Activated naive CD8-positive, alpha-beta T cell treated with anti-CD3 and anti-CD28 coated beads, Interleukin-2, amount 10 ng/mL, durations not matched to agents 7 days and 5 days (primary cell): ENCODE measurements at regions not wholly inside any gene's neighbourhood (a gene's known extent, or its start where the extent isn't known, plus 50 kb on each side); places are given as distances from the start of the nearest gene placed in this dataset.

Source experiments
- ATAC-seq: fragments of 150-1000 bp; cut with Tn5 transposase; one replicate; pipeline ENCODE4 v1.10.0; 2021; ENCODE audit warnings: low read depth, moderate library complexity
- POLR2A ChIA-PET: fragments of 350-600 bp; sonication (Branson Sonifier 250); formaldehyde crosslinking; loops from one replicate; lab custom pipeline; 2021; ENCODE audit warnings: antibody characterized with exemption; lab: Charles Lee
- DNase-seq: peaks from one replicate; pipeline ENCODE4 v3.0.0; 2021
- H3K27ac Mint-ChIP-seq: one replicate; pipeline ENCODE4 v1.8.0; 2022; ENCODE audit warnings: mild to moderate bottlenecking, mixed read lengths
- H3K27me3 Mint-ChIP-seq: one replicate; pipeline ENCODE4 v1.8.0; 2022; ENCODE audit warnings: mild to moderate bottlenecking, moderate library complexity, mixed read lengths
- H3K36me3 Mint-ChIP-seq: one replicate; pipeline ENCODE4 v1.8.0; 2021; ENCODE audit warnings: mild to moderate bottlenecking, mixed read lengths
- H3K4me1 Mint-ChIP-seq: one replicate; pipeline ENCODE4 v1.8.0; 2021; ENCODE audit warnings: mixed read lengths
- H3K4me3 Mint-ChIP-seq: one replicate; pipeline ENCODE4 v1.8.0; 2022; ENCODE audit warnings: mild to moderate bottlenecking, moderate library complexity, mixed read lengths
- H3K9me3 Mint-ChIP-seq: one replicate; pipeline ENCODE4 v1.8.0; 2021; ENCODE audit warnings: mixed read lengths

DNA sequence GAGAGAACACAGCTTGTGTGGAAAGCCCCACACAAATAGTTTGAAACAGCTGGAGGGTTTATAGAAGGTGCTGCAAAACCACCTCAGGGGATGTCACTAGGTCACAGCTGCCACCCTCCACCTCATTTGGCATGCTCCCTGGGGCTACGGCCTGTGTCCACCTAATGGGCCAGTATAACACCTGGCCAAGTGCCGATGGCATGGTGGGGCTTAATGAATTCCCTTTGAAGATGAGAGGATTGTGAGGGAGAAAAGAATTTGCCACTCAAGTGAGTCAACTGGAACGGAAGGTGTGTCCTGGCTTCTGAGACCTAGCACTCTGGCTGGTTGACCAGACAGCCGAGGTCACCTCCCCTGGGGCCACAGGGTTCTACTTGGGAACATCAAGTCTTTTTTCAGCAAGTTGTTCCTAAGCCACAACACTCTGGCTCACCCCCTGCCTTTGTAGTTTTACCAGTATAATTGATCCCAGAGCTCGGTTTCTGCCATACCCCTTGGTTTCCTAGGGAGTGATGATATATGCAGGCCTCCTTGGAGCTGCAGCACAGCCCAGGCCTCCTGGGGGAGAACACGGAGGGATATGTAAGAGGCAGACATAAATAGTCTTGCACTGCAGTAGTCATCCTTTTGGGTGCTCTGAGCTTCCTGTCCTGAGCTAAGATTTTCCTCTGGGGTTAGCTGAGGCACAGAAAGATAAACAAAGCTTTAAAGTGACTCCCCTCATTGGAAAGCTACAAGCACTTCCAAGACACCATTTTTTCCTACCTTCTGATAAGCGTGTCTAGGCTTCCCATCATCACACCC is 178.2 kb upstream of the LPP start:
- Mint-ChIP-seq H3K9me3 (peaks cover 2% of the 10 kb centered on the region), H3K27ac (peak overlapping the region; percentile 94), H3K4me1 (peaks cover 67% of the 10 kb centered on the region), H3K27me3 (no peaks in the 10 kb centered on the region), H3K4me3 (peak overlapping the region; percentile 76), H3K36me3 (peaks cover 13% of the 10 kb centered on the region)
- POLR2A ChIA-PET = interaction anchor here (0.6 to 5.2 kb wide), 15 partner anchors 10 to 804 kb away, joined by 3 to 71 read pairs (median 4); partner anchors contain the start of genes BCL6 and LPP
- DNase-seq (peak; percentile 39), ATAC-seq (peak; percentile 35)

DNA sequence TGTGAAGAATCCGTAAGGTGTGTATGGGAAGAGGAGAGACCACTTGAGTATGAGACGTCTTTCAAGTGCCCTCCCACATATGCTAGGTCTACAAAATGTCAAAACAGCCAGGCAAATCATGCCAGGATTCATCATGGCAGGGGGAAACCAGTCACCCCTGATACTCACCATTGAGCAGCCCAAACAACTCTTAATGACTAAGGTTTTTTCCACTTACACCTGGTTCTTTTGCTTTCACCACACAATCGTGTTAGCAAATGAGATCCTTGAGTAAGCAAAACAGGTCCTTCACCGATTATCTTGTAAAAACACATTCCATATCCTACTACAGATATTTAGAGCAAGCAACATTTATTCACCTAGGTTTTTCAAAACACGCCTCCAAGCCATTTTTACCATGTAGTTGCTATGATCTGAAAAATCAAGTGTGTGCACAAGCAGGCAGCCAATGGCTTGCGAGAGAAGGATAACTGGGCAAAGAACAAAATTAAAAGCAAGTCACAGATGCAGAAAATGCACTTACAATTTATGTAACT is 177.5 kb upstream of the LPP start:
- POLR2A ChIA-PET = interaction anchor here (0.7 to 5.2 kb wide), 8 partner anchors 10 to 804 kb away, joined by 3 to 71 read pairs (median 6); partner anchors contain the start of genes BCL6 and LPP
- Mint-ChIP-seq H3K9me3 (peaks cover 2% of the 10 kb centered on the region), H3K4me1 (peaks cover 66% of the 10 kb centered on the region), H3K4me3 (no peak overlapping the region), H3K27ac (peak overlapping the region; percentile 94), H3K27me3 (no peaks in the 10 kb centered on the region), H3K36me3 (peaks cover 13% of the 10 kb centered on the region)
- ATAC-seq (no peak), DNase-seq (no peak)

DNA sequence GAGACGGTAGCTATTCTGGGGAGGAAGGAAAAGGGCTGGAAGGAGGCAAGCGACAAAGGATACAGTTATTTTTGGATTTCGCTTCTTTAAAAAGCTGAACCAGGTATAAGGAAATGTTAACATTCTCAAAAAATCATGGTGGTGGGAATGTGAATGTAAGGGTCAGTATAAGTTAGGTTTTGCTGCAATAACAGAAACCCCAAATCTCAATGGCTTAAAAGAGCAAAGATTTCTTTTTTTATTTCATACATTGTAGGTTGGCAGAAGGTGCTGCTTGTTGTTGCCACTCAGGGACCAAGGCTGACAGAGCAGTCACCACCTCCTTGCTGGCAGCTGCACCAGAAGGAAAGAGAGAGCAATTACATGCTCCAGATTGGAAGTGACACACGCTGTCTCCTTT is 176.3 kb upstream of the LPP start:
- no peak for ATAC-seq
- DNase-seq = no peak
- no peak overlapping the region for H3K4me3 Mint-ChIP-seq
- H3K4me1 Mint-ChIP-seq = peaks cover 60% of the 10 kb centered on the region
- POLR2A ChIA-PET = no interaction called here
- H3K9me3 Mint-ChIP-seq = peaks cover 2% of the 10 kb centered on the region
- H3K27ac Mint-ChIP-seq = no peak overlapping the region
- no peaks in the 10 kb centered on the region for H3K27me3 Mint-ChIP-seq
- H3K36me3 Mint-ChIP-seq = peaks cover 10% of the 10 kb centered on the region

DNA sequence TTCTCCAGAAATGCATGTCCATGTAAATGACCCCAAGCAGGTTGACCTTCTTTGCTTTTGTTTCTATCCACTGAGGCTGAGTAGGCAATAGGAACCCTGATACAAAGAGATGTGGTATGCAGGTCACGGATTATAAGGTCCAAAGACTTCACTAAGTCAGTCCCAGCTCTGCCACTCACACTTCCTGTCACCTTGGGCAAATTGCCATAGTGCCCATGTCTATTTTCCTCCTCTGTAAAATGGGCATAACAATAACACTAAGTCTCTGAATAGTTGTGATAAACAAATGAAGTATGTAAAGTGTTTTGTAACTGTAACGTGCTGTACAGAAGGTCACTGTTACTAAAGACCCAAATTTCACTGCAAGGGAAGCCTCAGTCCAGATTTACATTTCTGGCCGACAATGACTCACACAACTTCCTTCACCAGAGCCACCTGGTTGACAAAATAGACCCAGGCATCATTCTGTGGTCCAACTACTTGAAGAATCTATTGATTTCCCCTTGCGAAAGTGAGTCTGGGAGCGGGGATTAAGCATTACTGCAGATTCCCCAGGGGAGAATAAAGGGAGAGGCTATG is 175.4 kb upstream of the LPP start:
- POLR2A ChIA-PET = interaction anchor here (1.3 kb wide), 1 partner anchor 233 kb away, joined by 3 read pairs; the partner anchor contains the start of gene BCL6
- Mint-ChIP-seq H3K4me1 (peaks cover 60% of the 10 kb centered on the region), H3K9me3 (peaks cover 2% of the 10 kb centered on the region), H3K27me3 (no peaks in the 10 kb centered on the region), H3K4me3 (peak overlapping the region; percentile 18), H3K27ac (peak overlapping the region; percentile 15), H3K36me3 (peaks cover 10% of the 10 kb centered on the region)
- DNase-seq (no peak), ATAC-seq (no peak)

DNA sequence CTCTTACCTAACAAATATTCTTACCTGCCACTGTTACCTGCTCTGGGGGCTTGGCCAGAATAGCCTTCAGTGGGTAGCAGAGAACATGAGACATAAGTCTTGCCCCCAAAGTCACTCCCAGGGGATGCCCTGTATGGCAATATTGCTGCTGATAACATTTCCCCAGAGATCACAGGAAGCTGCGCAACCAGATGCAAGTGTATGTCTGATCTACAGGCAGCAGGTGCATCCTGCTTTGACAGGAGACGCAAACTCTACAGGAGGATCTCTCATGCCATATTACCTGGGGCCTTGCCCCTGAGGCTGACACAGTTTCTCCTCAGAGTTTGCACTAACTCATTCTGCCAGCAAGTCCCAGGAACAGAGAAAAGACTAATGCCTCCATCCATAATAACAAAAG is 174.4 kb upstream of the LPP start:
- H3K36me3 Mint-ChIP-seq = peaks cover 12% of the 10 kb centered on the region
- no peak for DNase-seq
- ATAC-seq = peak; percentile 44
- peak overlapping the region; percentile 51 for H3K4me3 Mint-ChIP-seq
- peak overlapping the region; percentile 73 for H3K27ac Mint-ChIP-seq
- no peaks in the 10 kb centered on the region for H3K27me3 Mint-ChIP-seq
- H3K9me3 Mint-ChIP-seq = peaks cover 2% of the 10 kb centered on the region
- H3K4me1 Mint-ChIP-seq = peaks cover 51% of the 10 kb centered on the region
- POLR2A ChIA-PET = interaction anchor here (1.3 to 1.5 kb wide), 3 partner anchors 175 to 236 kb away, joined by 3 to 5 read pairs (median 4); partner anchors contain the start of gene BCL6

DNA sequence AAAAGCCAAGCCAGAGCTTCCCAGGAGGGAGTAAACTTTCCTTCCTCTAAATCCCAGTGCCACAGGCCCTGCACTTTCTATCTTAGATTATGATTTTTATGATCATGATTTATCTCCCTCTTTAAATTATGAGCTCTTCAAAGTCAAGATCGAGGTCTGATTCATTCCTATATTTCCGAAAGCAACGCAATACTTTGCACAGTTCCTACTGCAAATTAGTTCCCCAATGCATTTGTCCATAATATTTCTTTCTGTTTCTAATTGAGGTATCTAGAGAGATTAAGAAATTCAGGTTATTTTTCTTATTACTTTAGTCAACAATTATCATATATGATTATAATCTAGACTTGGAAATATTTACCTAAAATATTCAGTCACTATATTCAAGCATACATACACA is 173.1 kb upstream of the LPP start:
- H3K27me3 Mint-ChIP-seq = no peaks in the 10 kb centered on the region
- ATAC-seq (no peak), DNase-seq (no peak)
- peaks cover 45% of the 10 kb centered on the region for H3K4me1 Mint-ChIP-seq
- no peak overlapping the region for H3K4me3 Mint-ChIP-seq
- POLR2A ChIA-PET = no interaction called here
- H3K36me3 Mint-ChIP-seq = peaks cover 18% of the 10 kb centered on the region
- H3K9me3 Mint-ChIP-seq = peaks cover 4% of the 10 kb centered on the region
- H3K27ac Mint-ChIP-seq = no peak overlapping the region

DNA sequence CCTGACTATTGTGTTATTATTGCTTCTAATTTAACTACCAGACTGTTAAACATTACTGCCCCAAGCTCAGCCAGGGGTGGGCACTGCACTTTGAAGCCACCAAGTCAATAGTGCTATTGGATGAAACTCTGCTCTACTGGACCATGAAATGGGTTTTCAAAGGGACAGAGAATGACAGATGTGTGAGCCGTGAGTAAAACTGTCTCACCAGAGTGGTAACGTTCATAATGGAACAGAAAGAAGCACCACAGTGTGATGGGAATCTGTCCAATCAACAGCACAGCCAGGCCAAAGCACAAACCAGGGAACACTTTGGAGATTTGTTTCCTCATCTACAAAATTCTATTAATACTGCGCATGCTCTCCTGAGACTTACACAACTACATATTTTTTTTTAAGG is 171.8 kb upstream of the LPP start:
- no peak for DNase-seq
- Mint-ChIP-seq H3K4me1 (peaks cover 49% of the 10 kb centered on the region), H3K27ac (no peak overlapping the region), H3K36me3 (peaks cover 15% of the 10 kb centered on the region), H3K9me3 (peaks cover 4% of the 10 kb centered on the region), H3K27me3 (no peaks in the 10 kb centered on the region), H3K4me3 (no peak overlapping the region)
- ATAC-seq = no peak
- POLR2A ChIA-PET = no interaction called here

DNA sequence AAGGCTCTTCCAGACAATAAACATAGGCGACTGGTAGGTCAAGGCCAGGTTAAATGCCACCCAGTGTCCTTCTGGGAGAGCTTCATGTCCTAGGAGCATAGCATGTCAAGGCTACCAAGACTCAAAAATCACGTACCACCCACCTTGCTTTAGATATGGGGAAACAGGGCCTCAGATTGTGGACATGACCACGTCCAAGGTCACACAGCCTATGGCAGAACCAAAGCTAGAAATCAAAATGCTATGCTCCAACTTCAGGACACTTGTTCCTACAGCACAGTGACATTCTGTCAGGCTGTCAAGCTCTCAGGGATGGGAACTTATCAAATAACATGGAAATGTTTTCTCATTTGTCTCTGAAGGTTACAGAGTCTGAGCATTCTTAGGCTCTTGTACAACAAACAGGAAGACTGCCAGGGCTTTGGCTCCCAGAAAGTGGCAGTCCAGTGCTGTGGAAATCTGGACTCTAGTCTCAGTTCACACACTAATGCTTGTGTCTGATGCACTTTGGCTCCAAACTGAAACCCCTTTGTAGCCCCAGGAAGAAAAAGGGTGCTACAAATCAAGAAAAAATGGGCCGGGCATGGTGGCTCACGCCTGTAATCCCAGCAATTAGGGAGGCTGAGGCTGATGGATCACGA is 170.4 kb upstream of the LPP start:
- H3K27ac Mint-ChIP-seq = no peak overlapping the region
- no peak overlapping the region for H3K4me3 Mint-ChIP-seq
- no peak for ATAC-seq
- POLR2A ChIA-PET = interaction anchor here (0.6 to 1.2 kb wide), 2 partner anchors 16 to 40 kb away, joined by 3 to 6 read pairs; no protein-coding TSS in a partner anchor
- no peak for DNase-seq
- no peaks in the 10 kb centered on the region for H3K27me3 Mint-ChIP-seq
- H3K4me1 Mint-ChIP-seq = peaks cover 55% of the 10 kb centered on the region
- H3K9me3 Mint-ChIP-seq = peaks cover 1% of the 10 kb centered on the region
- peaks cover 11% of the 10 kb centered on the region for H3K36me3 Mint-ChIP-seq

DNA sequence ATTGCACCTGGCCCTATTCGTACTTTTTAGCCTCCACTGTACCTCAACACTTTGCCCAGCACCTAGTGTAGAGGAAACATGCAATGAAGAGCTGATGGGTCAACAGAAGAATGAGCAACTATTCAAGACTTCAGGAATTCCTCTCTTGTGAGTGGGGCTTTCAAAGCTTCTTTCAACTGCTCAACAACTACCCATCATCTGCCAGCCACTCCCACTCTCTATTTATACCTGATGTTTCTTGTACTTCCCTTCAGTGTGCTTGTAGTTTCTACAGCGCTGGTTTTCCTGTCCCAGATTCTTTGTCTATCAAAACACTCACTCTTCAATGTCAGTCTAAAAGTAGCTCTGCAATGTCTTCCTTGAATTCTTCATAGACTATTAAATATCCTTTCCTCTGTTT is 168.3 kb upstream of the LPP start:
- Mint-ChIP-seq H3K9me3 (peaks cover 1% of the 10 kb centered on the region), H3K36me3 (peaks cover 12% of the 10 kb centered on the region), H3K4me3 (no peak overlapping the region), H3K4me1 (peaks cover 41% of the 10 kb centered on the region), H3K27me3 (no peaks in the 10 kb centered on the region), H3K27ac (no peak overlapping the region)
- DNase-seq = no peak
- POLR2A ChIA-PET = interaction anchor here (0.8 to 1.4 kb wide), 4 partner anchors 10 to 240 kb away, joined by 3 to 6 read pairs (median 4); partner anchors contain the start of gene BCL6
- ATAC-seq = no peak

DNA sequence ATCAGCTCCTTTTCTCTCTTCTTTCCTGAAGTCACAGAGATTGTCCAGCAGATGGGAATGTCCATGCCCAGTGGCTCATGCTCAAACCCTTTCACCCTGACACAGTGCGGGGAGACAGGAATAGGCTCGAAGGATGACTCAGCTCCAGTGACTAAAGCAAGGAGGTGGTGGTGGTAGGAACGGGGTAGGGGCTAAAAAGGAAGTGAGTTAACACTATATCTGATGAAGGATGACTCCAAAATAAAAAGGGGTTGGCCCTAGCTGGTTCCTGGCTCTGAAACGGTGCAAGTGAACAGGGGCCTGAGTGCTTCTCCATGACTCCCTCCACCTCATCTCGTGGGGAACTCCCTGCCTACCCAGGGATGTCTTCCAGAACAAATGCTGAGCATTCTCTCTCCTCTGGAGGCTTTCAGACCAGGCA is 167.4 kb upstream of the LPP start:
- H3K36me3 Mint-ChIP-seq = peaks cover 18% of the 10 kb centered on the region
- peaks cover 40% of the 10 kb centered on the region for H3K4me1 Mint-ChIP-seq
- H3K27ac Mint-ChIP-seq = peak overlapping the region; percentile 75
- POLR2A ChIA-PET = interaction anchor here (0.8 to 1.4 kb wide), 4 partner anchors 10 to 241 kb away, joined by 3 to 6 read pairs (median 4); partner anchors contain the start of gene BCL6
- DNase-seq (no peak), ATAC-seq (peak; percentile 66)
- H3K4me3 Mint-ChIP-seq = peak overlapping the region; percentile 21
- H3K27me3 Mint-ChIP-seq = no peaks in the 10 kb centered on the region
- H3K9me3 Mint-ChIP-seq = peaks cover 5% of the 10 kb centered on the region

DNA sequence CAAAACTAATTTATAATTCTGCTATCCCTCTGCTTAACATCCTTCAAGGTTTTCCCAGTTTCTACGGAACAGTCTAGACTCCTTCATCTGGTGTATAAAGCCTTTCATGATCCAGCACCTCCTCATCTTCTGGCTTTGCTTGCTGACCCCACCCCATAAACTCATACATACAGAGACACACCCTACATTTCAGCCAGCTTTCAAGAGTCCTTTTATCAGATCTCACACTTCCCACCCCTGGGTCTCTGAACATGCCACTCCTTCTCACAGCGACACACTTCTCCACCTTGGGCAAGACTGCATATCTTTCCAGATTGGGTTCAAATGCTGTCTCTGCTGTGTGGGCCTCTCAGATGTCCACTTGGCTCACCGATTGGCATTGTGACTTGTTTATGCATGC is 166.8 kb upstream of the LPP start:
- H3K4me1 Mint-ChIP-seq = peaks cover 40% of the 10 kb centered on the region
- DNase-seq (no peak), ATAC-seq (no peak)
- no peaks in the 10 kb centered on the region for H3K27me3 Mint-ChIP-seq
- H3K4me3 Mint-ChIP-seq = peak overlapping the region; percentile 0
- H3K36me3 Mint-ChIP-seq = peaks cover 18% of the 10 kb centered on the region
- peak overlapping the region; percentile 51 for H3K27ac Mint-ChIP-seq
- POLR2A ChIA-PET = no interaction called here
- peaks cover 5% of the 10 kb centered on the region for H3K9me3 Mint-ChIP-seq

DNA sequence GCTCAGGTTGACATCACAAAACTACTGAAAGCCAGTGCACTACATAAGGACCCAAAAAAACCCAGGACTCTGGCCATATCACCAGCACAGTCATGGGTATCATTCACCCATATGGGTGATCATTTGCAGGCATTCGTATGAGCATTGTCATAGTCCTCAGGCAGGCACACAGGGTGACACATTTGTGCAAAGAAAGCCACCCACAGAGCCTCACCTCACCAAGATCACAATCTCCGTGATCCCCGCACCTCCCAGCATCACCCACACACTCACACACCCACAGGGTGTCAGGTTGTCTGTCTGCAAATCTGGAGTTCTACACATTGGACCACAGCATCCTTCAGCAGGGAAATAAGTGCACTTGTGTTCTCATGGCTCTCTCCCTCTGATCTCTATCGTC is 166.0 kb upstream of the LPP start:
- DNase-seq = no peak
- Mint-ChIP-seq H3K27me3 (no peaks in the 10 kb centered on the region), H3K36me3 (peaks cover 24% of the 10 kb centered on the region), H3K9me3 (peaks cover 5% of the 10 kb centered on the region), H3K4me3 (no peak overlapping the region), H3K27ac (peak overlapping the region; percentile 8), H3K4me1 (peaks cover 46% of the 10 kb centered on the region)
- POLR2A ChIA-PET = no interaction called here
- ATAC-seq = no peak

DNA sequence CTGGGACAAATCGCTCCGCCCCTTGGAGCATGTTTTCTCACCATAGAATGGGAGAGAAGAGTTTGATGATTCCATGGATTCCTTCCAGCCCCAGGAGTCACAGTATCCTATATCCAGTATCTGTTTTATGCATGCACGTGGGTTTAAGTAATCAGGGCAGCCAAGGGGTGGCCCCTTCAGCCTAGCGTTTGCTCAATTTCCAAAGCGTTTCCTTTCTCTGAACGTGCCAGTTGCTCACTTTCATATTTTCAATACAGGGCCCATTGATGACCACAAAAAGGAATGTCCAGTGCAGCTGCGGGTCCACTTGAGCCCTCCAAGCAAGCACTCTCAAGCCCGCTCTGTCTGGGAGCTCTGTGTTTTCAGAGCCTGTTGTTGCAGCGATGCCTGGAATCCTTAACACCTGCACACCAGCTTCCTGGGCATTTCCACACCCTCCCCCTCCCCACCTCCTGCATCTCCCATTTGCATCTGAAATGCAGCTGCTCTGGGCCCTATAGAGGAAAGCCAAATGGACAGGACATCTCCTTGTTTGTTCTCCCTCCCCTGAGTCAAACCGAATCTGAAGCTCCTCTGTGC is 164.3 kb upstream of the LPP start:
- Mint-ChIP-seq H3K27ac (no peak overlapping the region), H3K4me1 (peaks cover 55% of the 10 kb centered on the region), H3K9me3 (peaks cover 7% of the 10 kb centered on the region), H3K27me3 (no peaks in the 10 kb centered on the region), H3K4me3 (no peak overlapping the region), H3K36me3 (peaks cover 26% of the 10 kb centered on the region)
- POLR2A ChIA-PET = no interaction called here
- DNase-seq (no peak), ATAC-seq (no peak)
